H1 (cell line): ENCODE measurements at regions not wholly inside any gene's neighbourhood (a gene's known extent, or its start where the extent isn't known, plus 50 kb on each side); places are given as distances from the start of the nearest gene placed in this dataset.

Experiments used
- CHD2 ChIP-seq: IDR thresholded peaks from 2 replicates; pipeline ENCODE4 v1.6.1; 2012; ENCODE audit warnings: low read length, improper control_type of control experiment
- CHD7 ChIP-seq: fragments of 300-600 bp; sonication (generic); IDR thresholded peaks from 2 replicates; pipeline ENCODE4 v1.7.1; 2012; ENCODE audit warnings: low read length, moderate library complexity, mild to moderate bottlenecking, inconsistent platforms; ENCODE audit not compliant: insufficient replicate concordance
- CREB1 ChIP-seq: IDR thresholded peaks from 2 replicates; pipeline ENCODE4 v1.6.1; 2012; ENCODE audit warnings: inconsistent platforms
- EP300 ChIP-seq, 2 experiments: IDR thresholded peaks; 1 replicate in 1 of 2; 2 replicates in 1 of 2; pipeline ENCODE4 v1.6.1; 2011 to 2012; ENCODE audit warnings: low read depth in 2 of 2, low read length in 2 of 2, mild to moderate bottlenecking in 2 of 2, borderline replicate concordance in 1 of 2, inconsistent platforms in 1 of 2, moderate library complexity in 1 of 2
- HDAC2 ChIP-seq, 2 experiments: fragments of 300-600 bp in 1 of 2; sonication (generic) in 1 of 2; IDR thresholded peaks; 2 replicates each; pipeline ENCODE4 v1.6.1; 2011 to 2012; ENCODE audit warnings: low read depth in 2 of 2, low read length in 2 of 2, mild to moderate bottlenecking in 2 of 2, moderate library complexity in 2 of 2, borderline replicate concordance in 1 of 2, inconsistent platforms in 1 of 2
- PHF8 ChIP-seq: fragments of 200-600 bp; sonication (generic); conservative IDR thresholded peaks from 2 replicates; pipeline ENCODE4 v1.7.1; 2012; ENCODE audit warnings: low read depth, mild to moderate bottlenecking, inconsistent platforms, low read length, moderate library complexity
- SIN3A ChIP-seq, 2 experiments: IDR thresholded peaks in 1 of 2; conservative IDR thresholded peaks in 1 of 2; 2 replicates each; pipeline ENCODE4 v1.6.1; 2011 to 2012; ENCODE audit warnings: low read length in 2 of 2, improper control_type of control experiment in 1 of 2, low read depth in 1 of 2, mild to moderate bottlenecking in 1 of 2
- SRF ChIP-seq: IDR thresholded peaks from 2 replicates; pipeline ENCODE4 v1.6.1; 2011; ENCODE audit warnings: mild to moderate bottlenecking, low read depth, low read length, moderate library complexity

- TF ChIP-seq CHD7 (no peak), PHF8 (no peak), HDAC2 (IDR thresholded peaks at IDR 0.05; ENCODE audit: borderline replicate concordance in 1 of 2, low read depth in 2 of 2, low read length in 2 of 2) (no peak), CHD2 (no peak), SIN3A (conservative IDR thresholded peaks at IDR 0.05 in 1 of 2, IDR thresholded peaks at IDR 0.05 in 1 of 2; ENCODE audit: low read depth in 1 of 2, low read length in 2 of 2) (no peak), EP300 (IDR thresholded peaks at IDR 0.05; ENCODE audit: borderline replicate concordance in 1 of 2, low read depth in 2 of 2, low read length in 2 of 2) (no peak), CREB1 (no peak), SRF (no peak)
These were observed 1110.3 kb downstream of the NAALADL2 start (continued) for GRCh38 chr3:175969456-175969855.
